SK-N-SH (cell line): ENCODE measurements at regions not wholly inside any gene's neighbourhood (a gene's known extent, or its start where the extent isn't known, plus 50 kb on each side); places are given as distances from the start of the nearest gene placed in this dataset.

Experiments
- CHD2 ChIP-seq: fragments of 150-350 bp; IDR thresholded peaks from 2 replicates; pipeline ENCODE4 v1.6.1; 2018; ENCODE audit warnings: low read length; ENCODE audit not compliant: partially characterized antibody
- EP300 ChIP-seq, 2 experiments: IDR thresholded peaks; 2 replicates each; pipeline versions ENCODE4 v1.4.0 to v1.6.1; 2012; ENCODE audit warnings: borderline replicate concordance in 1 of 2, low read depth in 1 of 2, low read length in 1 of 2
- FOXJ3 ChIP-seq: sonication (generic); formaldehyde crosslinking; IDR thresholded peaks from 2 replicates; pipeline ENCODE4 v1.5.1; 2020; ENCODE audit warnings: mild to moderate bottlenecking, missing genetic modification reagents
- JUND ChIP-seq: IDR thresholded peaks from 2 replicates; pipeline ENCODE4 v1.4.0; 2012
- POLR2AphosphoS5 ChIP-seq: IDR thresholded peaks from 2 replicates; pipeline ENCODE4 v1.6.1; 2012; ENCODE audit warnings: low read depth, low read length
- RAD21 ChIP-seq: IDR thresholded peaks from 2 replicates; pipeline ENCODE4 v1.6.1; 2012; ENCODE audit warnings: mild to moderate bottlenecking, low read length
- REST ChIP-seq: IDR thresholded peaks from 2 replicates; pipeline ENCODE4 v1.6.1; 2012; ENCODE audit warnings: mild to moderate bottlenecking, low read depth, low read length, moderate library complexity
- YY1 ChIP-seq: IDR thresholded peaks from 2 replicates; pipeline ENCODE4 v1.4.0; 2012; ENCODE audit warnings: low read depth, mild to moderate bottlenecking
- TF ChIP-seq, protein P1 (sequence below): fragments of 200-600 bp; sonication (generic); IDR thresholded peaks from 2 replicates; pipeline ENCODE4 v1.6.1; 2017; ENCODE audit warnings: antibody characterized with exemption, mild to moderate bottlenecking, moderate library complexity
- TF ChIP-seq, protein P2 (sequence below): fragments of 150-350 bp; IDR thresholded peaks from 2 replicates; pipeline ENCODE4 v1.6.1; 2016; ENCODE audit warnings: mild to moderate bottlenecking, low read depth, low read length

DNA sequence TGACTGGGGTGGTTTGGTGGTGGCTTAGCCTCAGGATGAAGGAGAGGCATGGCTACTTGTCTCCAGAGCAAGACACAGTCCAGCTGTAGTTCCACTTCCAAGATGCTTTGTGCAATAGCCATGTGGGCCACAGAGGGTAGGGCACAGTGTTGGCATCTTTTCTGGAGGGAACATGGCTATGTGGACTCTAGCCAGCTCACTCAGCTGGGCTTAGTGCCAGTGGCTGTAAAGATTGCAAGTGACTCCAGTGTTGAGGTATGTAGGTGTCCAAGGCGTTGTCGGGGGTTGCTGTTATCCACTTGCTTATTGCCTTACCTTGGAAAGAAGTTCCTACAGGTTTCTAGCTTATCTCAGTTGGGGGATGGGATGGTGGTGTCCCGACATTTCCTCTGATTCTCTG, 233.4 kb downstream of the CD109 start:
- TF ChIP-seq EP300 (IDR thresholded peaks at IDR 0.05; ENCODE audit: borderline replicate concordance in 1 of 2, low read depth in 1 of 2, low read length in 1 of 2) (no peak), JUND (no peak), POLR2AphosphoS5 (no peak), FOXJ3 (CRISPR knock-in tag) (no peak), REST (no peak), RAD21 (no peak), CHD2 (no peak), YY1 (no peak)
- TF ChIP-seq, protein P1, sequence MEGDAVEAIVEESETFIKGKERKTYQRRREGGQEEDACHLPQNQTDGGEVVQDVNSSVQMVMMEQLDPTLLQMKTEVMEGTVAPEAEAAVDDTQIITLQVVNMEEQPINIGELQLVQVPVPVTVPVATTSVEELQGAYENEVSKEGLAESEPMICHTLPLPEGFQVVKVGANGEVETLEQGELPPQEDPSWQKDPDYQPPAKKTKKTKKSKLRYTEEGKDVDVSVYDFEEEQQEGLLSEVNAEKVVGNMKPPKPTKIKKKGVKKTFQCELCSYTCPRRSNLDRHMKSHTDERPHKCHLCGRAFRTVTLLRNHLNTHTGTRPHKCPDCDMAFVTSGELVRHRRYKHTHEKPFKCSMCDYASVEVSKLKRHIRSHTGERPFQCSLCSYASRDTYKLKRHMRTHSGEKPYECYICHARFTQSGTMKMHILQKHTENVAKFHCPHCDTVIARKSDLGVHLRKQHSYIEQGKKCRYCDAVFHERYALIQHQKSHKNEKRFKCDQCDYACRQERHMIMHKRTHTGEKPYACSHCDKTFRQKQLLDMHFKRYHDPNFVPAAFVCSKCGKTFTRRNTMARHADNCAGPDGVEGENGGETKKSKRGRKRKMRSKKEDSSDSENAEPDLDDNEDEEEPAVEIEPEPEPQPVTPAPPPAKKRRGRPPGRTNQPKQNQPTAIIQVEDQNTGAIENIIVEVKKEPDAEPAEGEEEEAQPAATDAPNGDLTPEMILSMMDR: no peak
- TF ChIP-seq, protein P2, sequence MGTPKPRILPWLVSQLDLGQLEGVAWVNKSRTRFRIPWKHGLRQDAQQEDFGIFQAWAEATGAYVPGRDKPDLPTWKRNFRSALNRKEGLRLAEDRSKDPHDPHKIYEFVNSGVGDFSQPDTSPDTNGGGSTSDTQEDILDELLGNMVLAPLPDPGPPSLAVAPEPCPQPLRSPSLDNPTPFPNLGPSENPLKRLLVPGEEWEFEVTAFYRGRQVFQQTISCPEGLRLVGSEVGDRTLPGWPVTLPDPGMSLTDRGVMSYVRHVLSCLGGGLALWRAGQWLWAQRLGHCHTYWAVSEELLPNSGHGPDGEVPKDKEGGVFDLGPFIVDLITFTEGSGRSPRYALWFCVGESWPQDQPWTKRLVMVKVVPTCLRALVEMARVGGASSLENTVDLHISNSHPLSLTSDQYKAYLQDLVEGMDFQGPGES: no peak
